Liver (tissue), 8 donors: ENCODE measurements at regions not wholly inside any gene's neighbourhood (a gene's known extent, or its start where the extent isn't known, plus 50 kb on each side); places are given as distances from the start of the nearest gene placed in this dataset.

Experiments
- DNase-seq: peaks from one replicate; pipeline ENCODE4 v3.0.0-alpha.2; 2017; ENCODE audit warnings: low spot score
- H3K27ac ChIP-seq, 2 donors: one replicate each; pipeline ENCODE4 v1.7.0; 2013; ENCODE audit warnings: inconsistent platforms in 2 of 2, low read length in 2 of 2, control low read depth in 1 of 2, low read depth in 1 of 2, mild to moderate bottlenecking in 1 of 2
- H3K27me3 ChIP-seq, 4 donors: one replicate each; pipeline versions ENCODE4 v1.6.1 to v1.7.0; 2013; ENCODE audit warnings: low read length in 3 of 4, inconsistent platforms in 1 of 4, mild to moderate bottlenecking in 1 of 4, moderate library complexity in 1 of 4; ENCODE audit not compliant: control insufficient read depth in 4 of 4, insufficient read depth in 4 of 4
- H3K36me3 ChIP-seq, 4 donors: one replicate each; pipeline versions ENCODE4 v1.6.1 to v1.7.0; 2013; ENCODE audit warnings: low read length in 3 of 4, mild to moderate bottlenecking in 3 of 4, low read depth in 1 of 4, moderate library complexity in 1 of 4; ENCODE audit not compliant: control insufficient read depth in 4 of 4, insufficient read depth in 3 of 4
- H3K4me1 ChIP-seq, 4 donors: one replicate each; pipeline versions ENCODE4 v1.6.1 to v1.7.0; 2013; ENCODE audit warnings: low read length in 3 of 4, mild to moderate bottlenecking in 3 of 4, moderate library complexity in 1 of 4; ENCODE audit not compliant: control insufficient read depth in 4 of 4, insufficient read depth in 4 of 4
- H3K4me3 ChIP-seq, 3 donors: one replicate each; pipeline versions ENCODE4 v1.6.1 to v1.7.0; 2013; ENCODE audit warnings: low read length in 3 of 3, control low read depth in 1 of 3, low read depth in 1 of 3, mild to moderate bottlenecking in 1 of 3
- H3K9ac ChIP-seq, 2 donors: one replicate each; pipeline ENCODE4 v1.7.0; 2013; ENCODE audit warnings: low read length in 2 of 2, mild to moderate bottlenecking in 2 of 2, moderate library complexity in 2 of 2, control low read depth in 1 of 2, low read depth in 1 of 2
- H3K9me3 ChIP-seq, 4 donors: one replicate each; pipeline versions ENCODE4 v1.6.1 to v1.7.0; 2013; ENCODE audit warnings: low read length in 3 of 4; ENCODE audit not compliant: control insufficient read depth in 4 of 4
- ATF3 ChIP-seq: IDR thresholded peaks from 2 replicates; pipeline ENCODE4 v1.6.1; 2016; ENCODE audit warnings: antibody characterized with exemption
- CTCF ChIP-seq: fragments of 150-350 bp; IDR thresholded peaks from 2 replicates; pipeline ENCODE4 v1.5.1; 2017; ENCODE audit warnings: improper control_type of control experiment, low read depth, low read length; ENCODE audit not compliant: missing input control
- EGR1 ChIP-seq, 2 donors: IDR thresholded peaks; 2 replicates each; pipeline ENCODE4 v1.6.1; 2016 to 2018; ENCODE audit warnings: antibody characterized with exemption in 2 of 2, low read depth in 2 of 2
- FOXA1 ChIP-seq: IDR thresholded peaks from 2 replicates; pipeline ENCODE4 v1.6.1; 2016; ENCODE audit warnings: antibody characterized with exemption
- FOXA2 ChIP-seq: IDR thresholded peaks from 2 replicates; pipeline ENCODE4 v1.6.1; 2016; ENCODE audit warnings: antibody characterized with exemption
- GABPA ChIP-seq, 2 donors: IDR thresholded peaks in 1 of 2; conservative IDR thresholded peaks in 1 of 2; 2 replicates each; pipeline ENCODE4 v1.6.1; 2016; ENCODE audit warnings: antibody characterized with exemption in 2 of 2, mild to moderate bottlenecking in 1 of 2, moderate library complexity in 1 of 2
- HNF4A ChIP-seq, 2 donors: conservative IDR thresholded peaks; 2 replicates each; pipeline ENCODE4 v1.6.1; 2016; ENCODE audit warnings: antibody characterized with exemption in 2 of 2, mild to moderate bottlenecking in 2 of 2
- HNF4G ChIP-seq: IDR thresholded peaks from 2 replicates; pipeline ENCODE4 v1.6.1; 2016; ENCODE audit warnings: antibody characterized with exemption
- JUND ChIP-seq, 2 donors: IDR thresholded peaks; 2 replicates each; pipeline ENCODE4 v1.6.1; 2016; ENCODE audit warnings: antibody characterized with exemption in 2 of 2
- MAX ChIP-seq: IDR thresholded peaks from 2 replicates; pipeline ENCODE4 v1.6.1; 2016; ENCODE audit warnings: antibody characterized with exemption
- NR2F2 ChIP-seq: IDR thresholded peaks from 2 replicates; pipeline ENCODE4 v1.6.1; 2016; ENCODE audit warnings: antibody characterized with exemption
- RAD21 ChIP-seq, 2 donors: IDR thresholded peaks; 2 replicates each; pipeline ENCODE4 v1.6.1; 2016; ENCODE audit warnings: antibody characterized with exemption in 2 of 2, mild to moderate bottlenecking in 2 of 2
- REST ChIP-seq: IDR thresholded peaks from 2 replicates; pipeline ENCODE4 v1.6.1; 2016; ENCODE audit warnings: antibody characterized with exemption, mild to moderate bottlenecking
- RXRA ChIP-seq, 2 donors: IDR thresholded peaks; 2 replicates each; pipeline ENCODE4 v1.6.1; 2017 to 2018; ENCODE audit warnings: antibody characterized with exemption in 2 of 2, mild to moderate bottlenecking in 1 of 2
- SP1 ChIP-seq: IDR thresholded peaks from 2 replicates; pipeline ENCODE4 v1.6.1; 2018; ENCODE audit warnings: antibody characterized with exemption, mild to moderate bottlenecking
- TAF1 ChIP-seq: conservative IDR thresholded peaks from 2 replicates; pipeline ENCODE4 v1.6.1; 2016; ENCODE audit warnings: antibody characterized with exemption, mild to moderate bottlenecking
- YY1 ChIP-seq: IDR thresholded peaks from 2 replicates; pipeline ENCODE4 v1.6.1; 2016; ENCODE audit warnings: antibody characterized with exemption, mild to moderate bottlenecking
- ZBTB33 ChIP-seq: IDR thresholded peaks from 2 replicates; pipeline ENCODE4 v1.6.1; 2016; ENCODE audit warnings: antibody characterized with exemption
- WGBS: extraction: QIAGEN DNeasy Blood & Tissue Kit; methylation state at CpG from one replicate; pipeline ENCODE4 v1.1.7; 2013; 5-methylcytosine and 5-hydroxymethylcytosine counted together
- donor health status: healthy.
- donor health status: healthy.
- donor health status: healthy.
- donor health status: healthy.
- donor health status: healthy.

GRCh38 chr3:184633237-184633579 is 71.6 kb downstream of the EPHB3 start:
- Histone ChIP-seq H3K27me3 (no peaks in the 10 kb centered on the region), H3K27ac (no peak overlapping the region), H3K4me1 (no peaks in the 10 kb centered on the region), H3K36me3 (no peaks in the 10 kb centered on the region), H3K9ac (no peak overlapping the region), H3K4me3 (no peak overlapping the region), H3K9me3 (no peaks in the 10 kb centered on the region)
- no peak for DNase-seq
- WGBS, result 73% methylated on average over 5 of the region's 5 CpGs
- TF ChIP-seq EGR1 (IDR thresholded peaks at IDR 0.05; ENCODE audit: low read depth in 2 of 2) (no peak), SP1 (no peak), JUND (IDR thresholded peaks at IDR 0.05) (no peak), FOXA2 (no peak), FOXA1 (no peak), NR2F2 (no peak), ATF3 (no peak), REST (no peak), TAF1 (no peak), YY1 (no peak), CTCF (no peak), GABPA (IDR thresholded peaks at IDR 0.05 in 1 of 2, conservative IDR thresholded peaks at IDR 0.05 in 1 of 2) (no peak), RXRA (IDR thresholded peaks at IDR 0.05) (no peak), RAD21 (IDR thresholded peaks at IDR 0.05) (no peak), MAX (no peak), HNF4G (no peak), ZBTB33 (no peak), HNF4A (conservative IDR thresholded peaks at IDR 0.05) (no peak)
